Activated CD8-positive, alpha-beta memory T cell treated with anti-CD3 and anti-CD28 coated beads, Interleukin-2, amount 10 ng/mL, durations not matched to agents 7 days and 5 days (primary cell): ENCODE measurements at regions not wholly inside any gene's neighbourhood (a gene's known extent, or its start where the extent isn't known, plus 50 kb on each side); places are given as distances from the start of the nearest gene placed in this dataset.

ENCODE experiments used
- ATAC-seq: fragments of 150-1000 bp; cut with Tn5 transposase; one replicate; pipeline ENCODE4 v1.10.0; 2021; ENCODE audit warnings: moderate library complexity
- CTCF ChIA-PET: fragments of 350-600 bp; sonication (Branson Sonifier 250); formaldehyde crosslinking; loops from one replicate; lab custom pipeline; 2021; ENCODE audit warnings: antibody characterized with exemption; lab: Charles Lee
- DNase-seq: peaks from one replicate; pipeline ENCODE4 v3.0.0-alpha.2; 2020
- H3K27ac Mint-ChIP-seq: one replicate; pipeline ENCODE4 v1.8.0; 2021; ENCODE audit warnings: mild to moderate bottlenecking, mixed read lengths
- H3K27me3 Mint-ChIP-seq: one replicate; pipeline ENCODE4 v1.8.0; 2021; ENCODE audit warnings: mixed read lengths
- H3K36me3 Mint-ChIP-seq: one replicate; pipeline ENCODE4 v1.8.0; 2021; ENCODE audit warnings: mild to moderate bottlenecking, mixed read lengths
- H3K4me1 Mint-ChIP-seq: one replicate; pipeline ENCODE4 v1.8.0; 2021; ENCODE audit warnings: mixed read lengths
- H3K4me3 Mint-ChIP-seq: one replicate; pipeline ENCODE4 v1.8.0; 2021; ENCODE audit warnings: mild to moderate bottlenecking, moderate library complexity, mixed read lengths
- H3K9me3 Mint-ChIP-seq: one replicate; pipeline ENCODE4 v1.8.0; 2022; ENCODE audit warnings: low read depth, mixed read lengths

DNA sequence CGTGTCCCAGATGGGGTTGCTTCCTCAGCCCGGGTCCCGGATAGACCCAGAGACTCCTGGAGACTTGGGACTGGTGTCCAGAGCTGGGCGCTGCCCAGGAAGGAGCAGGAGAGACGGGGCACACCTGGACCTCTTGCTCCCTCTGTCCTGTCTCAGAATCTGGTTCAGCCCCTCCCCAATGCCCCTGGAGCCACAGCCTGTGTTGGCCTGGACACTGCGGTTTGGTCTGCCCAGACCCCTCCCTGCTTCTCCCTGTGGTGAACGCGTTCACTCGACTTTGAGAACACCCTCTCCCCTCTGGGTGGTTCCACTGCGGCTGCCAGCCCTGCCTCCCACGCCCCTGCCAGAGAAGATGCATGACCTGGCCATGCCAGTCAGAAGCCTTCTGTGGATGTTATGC lies 111.1 kb downstream of the HMX1 start:
- CTCF ChIA-PET, result no interaction called here
- Mint-ChIP-seq H3K4me1 (no peaks in the 10 kb centered on the region), H3K27me3 (no peaks in the 10 kb centered on the region), H3K9me3 (no peaks in the 10 kb centered on the region), H3K27ac (no peak overlapping the region), H3K4me3 (no peak overlapping the region), H3K36me3 (no peaks in the 10 kb centered on the region)
- no peak for DNase-seq
- ATAC-seq, result no peak

DNA sequence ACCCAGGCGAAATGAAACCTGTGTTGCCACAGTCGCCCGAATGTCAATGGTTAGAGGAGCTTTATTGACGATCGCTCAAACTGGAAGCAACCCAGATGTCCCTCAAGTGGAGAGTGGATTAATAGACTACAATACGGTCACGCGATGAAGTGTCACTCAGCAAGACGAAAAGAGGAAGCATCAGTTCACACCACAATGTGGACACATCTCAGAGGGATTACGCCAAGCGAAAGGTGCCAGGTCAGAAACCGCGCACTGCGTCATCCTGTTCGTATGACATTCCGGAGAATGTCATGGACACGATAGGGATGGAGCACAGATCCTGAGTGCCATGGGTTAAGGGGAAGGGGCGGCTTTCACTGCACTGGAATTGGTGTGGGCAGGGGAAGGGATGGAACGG lies 111.7 kb downstream of the HMX1 start:
- no peaks in the 10 kb centered on the region for H3K4me1 Mint-ChIP-seq
- no peaks in the 10 kb centered on the region for H3K36me3 Mint-ChIP-seq
- H3K27me3 Mint-ChIP-seq, result no peaks in the 10 kb centered on the region
- no peak for ATAC-seq
- CTCF ChIA-PET, result no interaction called here
- H3K4me3 Mint-ChIP-seq, result no peak overlapping the region
- H3K9me3 Mint-ChIP-seq, result no peaks in the 10 kb centered on the region
- H3K27ac Mint-ChIP-seq, result no peak overlapping the region
- no peak for DNase-seq

DNA sequence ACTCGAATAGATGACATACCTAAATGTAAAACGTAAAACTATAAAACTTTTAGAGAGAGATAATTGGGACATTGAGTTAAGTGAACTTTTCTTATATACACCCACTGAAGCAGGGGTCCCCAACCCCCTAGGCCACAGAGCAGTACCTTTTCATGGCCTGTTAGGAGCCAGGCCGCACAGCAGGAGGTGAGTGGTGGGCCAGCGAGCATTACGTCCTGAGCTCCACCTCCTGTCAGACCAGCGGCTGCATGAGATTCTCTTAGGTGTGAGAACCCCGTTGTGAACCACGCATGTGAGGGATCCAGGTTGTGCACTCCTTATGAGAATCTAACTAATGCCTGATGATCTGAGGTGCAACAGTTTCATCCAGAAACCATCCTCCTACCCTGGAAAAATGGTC lies 114.8 kb downstream of the HMX1 start:
- H3K36me3 Mint-ChIP-seq, result no peaks in the 10 kb centered on the region
- H3K4me1 Mint-ChIP-seq, result no peaks in the 10 kb centered on the region
- no peaks in the 10 kb centered on the region for H3K27me3 Mint-ChIP-seq
- no peaks in the 10 kb centered on the region for H3K9me3 Mint-ChIP-seq
- CTCF ChIA-PET, result no interaction called here
- ATAC-seq (no peak), DNase-seq (no peak)
- no peak overlapping the region for H3K4me3 Mint-ChIP-seq
- no peak overlapping the region for H3K27ac Mint-ChIP-seq

GRCh38 chr4:8754634-8755589 lies 116.7 kb downstream of the HMX1 start:
- Mint-ChIP-seq H3K4me1 (no peaks in the 10 kb centered on the region), H3K36me3 (no peaks in the 10 kb centered on the region), H3K27me3 (no peaks in the 10 kb centered on the region), H3K9me3 (no peaks in the 10 kb centered on the region), H3K4me3 (no peak overlapping the region), H3K27ac (no peak overlapping the region)
- ATAC-seq (no peak), DNase-seq (no peak)
- CTCF ChIA-PET, result no interaction called here

DNA sequence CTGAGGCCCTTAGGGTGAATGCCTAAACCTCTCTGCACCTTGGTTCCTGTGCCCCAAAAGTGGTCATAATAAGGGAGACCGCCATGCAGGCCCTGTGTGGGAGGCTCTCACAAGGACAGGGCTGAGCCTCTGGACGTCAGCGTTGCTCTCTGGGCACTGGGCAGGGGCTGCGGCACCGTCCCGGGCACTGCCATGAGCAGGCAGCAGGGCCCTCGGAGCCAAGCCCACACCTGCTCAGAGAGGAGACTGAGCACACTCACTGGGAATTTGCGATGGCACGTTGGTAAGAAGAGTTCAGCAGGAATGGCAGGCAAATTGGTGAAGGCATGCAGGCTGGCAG lies 123.4 kb downstream of the HMX1 start:
- no peak overlapping the region for H3K4me3 Mint-ChIP-seq
- H3K36me3 Mint-ChIP-seq, result no peaks in the 10 kb centered on the region
- no peak overlapping the region for H3K27ac Mint-ChIP-seq
- CTCF ChIA-PET, result no interaction called here
- DNase-seq (no peak), ATAC-seq (no peak)
- H3K4me1 Mint-ChIP-seq, result no peaks in the 10 kb centered on the region
- no peaks in the 10 kb centered on the region for H3K27me3 Mint-ChIP-seq
- peaks cover 10% of the 10 kb centered on the region for H3K9me3 Mint-ChIP-seq

DNA sequence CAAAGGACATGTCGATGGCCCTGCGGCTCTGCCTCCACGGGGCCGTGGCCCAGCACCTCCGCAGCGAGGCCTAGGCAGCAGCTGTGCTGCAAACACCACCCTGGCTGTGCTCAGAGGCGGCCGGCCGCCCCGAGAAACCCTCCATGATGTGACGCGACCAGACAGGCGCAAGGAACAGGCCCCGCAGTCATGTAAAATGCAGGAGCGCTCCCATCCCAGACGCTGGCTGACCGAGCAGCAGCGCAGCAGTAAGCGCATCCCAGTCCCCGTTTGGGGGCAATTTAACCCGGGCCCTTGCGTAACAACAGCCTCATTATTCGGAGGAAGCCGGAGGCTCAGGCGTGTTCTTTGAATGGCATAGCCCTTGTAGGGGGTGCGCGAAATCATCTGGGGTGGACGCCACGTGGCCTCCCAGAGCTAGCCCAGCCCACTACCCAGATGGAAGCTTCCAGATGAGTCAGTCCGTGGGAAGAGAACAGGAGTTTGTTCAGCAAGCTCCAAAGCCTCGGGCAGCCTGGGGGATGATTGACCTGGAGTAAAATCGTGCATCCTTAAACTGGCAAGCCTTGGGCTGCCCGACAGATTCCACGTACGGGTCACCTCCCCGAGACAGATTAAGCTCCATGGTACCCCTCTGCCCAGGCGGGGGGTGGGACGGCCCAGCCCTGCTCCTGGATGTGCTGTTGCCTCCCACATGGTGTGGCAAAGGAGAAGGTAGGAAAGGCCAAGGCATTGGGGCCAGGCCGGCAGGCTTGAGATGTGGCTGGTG lies 124.0 kb downstream of the HMX1 start:
- Mint-ChIP-seq H3K9me3 (peaks cover 10% of the 10 kb centered on the region), H3K4me3 (no peak overlapping the region), H3K36me3 (no peaks in the 10 kb centered on the region), H3K4me1 (no peaks in the 10 kb centered on the region), H3K27ac (no peak overlapping the region), H3K27me3 (no peaks in the 10 kb centered on the region)
- no peak for ATAC-seq
- DNase-seq, result no peak
- CTCF ChIA-PET, result no interaction called here

DNA sequence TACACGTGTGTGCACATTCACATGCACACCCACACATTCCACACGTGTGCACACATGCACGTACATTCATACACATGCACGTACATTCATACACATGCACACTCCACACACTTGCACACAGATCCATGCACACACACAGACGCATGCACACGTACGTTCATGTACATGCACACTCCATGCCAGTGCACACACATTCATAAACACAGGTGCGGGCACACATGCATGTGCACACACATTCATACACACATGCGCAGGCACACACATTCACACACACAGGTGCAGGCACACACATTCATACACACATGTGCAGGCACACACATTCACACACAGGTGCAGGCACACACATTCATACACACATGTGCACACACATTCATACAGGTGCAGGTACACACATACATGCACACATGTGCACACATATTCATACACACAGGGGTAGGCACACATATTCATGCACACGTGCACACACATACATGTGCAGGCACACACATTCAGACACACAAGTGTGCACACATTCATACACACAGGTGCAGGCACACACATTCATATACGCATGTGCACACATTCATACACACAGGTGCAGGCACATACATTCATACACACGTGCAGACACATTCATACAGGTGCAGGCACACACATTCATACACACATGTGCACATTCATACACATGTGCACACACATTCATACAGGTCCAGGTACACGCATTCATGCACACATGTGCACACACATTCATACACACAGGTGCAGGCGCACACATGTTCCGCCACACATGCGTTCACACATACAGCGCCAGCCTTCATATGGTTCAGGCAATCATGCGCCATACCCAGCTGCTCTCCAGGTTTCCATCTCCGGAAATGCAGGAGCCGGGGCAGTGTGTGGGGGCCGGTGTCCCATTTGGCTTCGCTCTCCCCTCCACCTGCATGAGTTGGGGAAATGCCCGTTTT lies 124.8 kb downstream of the HMX1 start:
- no peak overlapping the region for H3K4me3 Mint-ChIP-seq
- H3K4me1 Mint-ChIP-seq, result no peaks in the 10 kb centered on the region
- DNase-seq (no peak), ATAC-seq (no peak)
- H3K27ac Mint-ChIP-seq, result no peak overlapping the region
- peaks cover 10% of the 10 kb centered on the region for H3K9me3 Mint-ChIP-seq
- no peaks in the 10 kb centered on the region for H3K36me3 Mint-ChIP-seq
- CTCF ChIA-PET, result no interaction called here
- no peaks in the 10 kb centered on the region for H3K27me3 Mint-ChIP-seq

DNA sequence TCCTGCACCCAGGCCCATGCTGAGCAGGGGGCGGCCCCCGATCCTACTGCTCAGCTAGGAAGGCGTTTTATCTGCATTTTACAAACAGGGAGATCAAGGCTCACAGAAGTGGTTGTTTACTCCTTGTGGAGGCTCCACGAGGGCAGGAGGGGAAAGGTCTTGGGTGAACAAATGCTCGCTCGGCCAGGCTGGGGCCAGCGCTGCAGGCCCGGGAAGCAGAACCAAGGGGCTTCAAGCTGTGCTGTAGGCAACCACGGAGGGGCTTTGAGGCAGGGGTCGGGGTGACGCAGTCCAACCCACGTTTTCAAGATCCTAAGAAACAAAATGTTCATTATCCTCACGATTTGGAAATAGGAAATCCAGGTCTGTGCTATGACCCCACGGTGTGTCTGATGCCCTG lies 125.8 kb downstream of the HMX1 start:
- Mint-ChIP-seq H3K27me3 (no peaks in the 10 kb centered on the region), H3K4me1 (no peaks in the 10 kb centered on the region), H3K36me3 (no peaks in the 10 kb centered on the region), H3K27ac (no peak overlapping the region), H3K4me3 (no peak overlapping the region), H3K9me3 (peaks cover 10% of the 10 kb centered on the region)
- DNase-seq, result no peak
- ATAC-seq, result no peak
- CTCF ChIA-PET, result no interaction called here

- H3K27me3 Mint-ChIP-seq, result no peaks in the 10 kb centered on the region
- H3K4me1 Mint-ChIP-seq, result no peaks in the 10 kb centered on the region
- no peak overlapping the region for H3K27ac Mint-ChIP-seq
- no peak for ATAC-seq
- H3K9me3 Mint-ChIP-seq, result peaks cover 10% of the 10 kb centered on the region
- no peak for DNase-seq
- no peak overlapping the region for H3K4me3 Mint-ChIP-seq
- CTCF ChIA-PET, result no interaction called here
- H3K36me3 Mint-ChIP-seq, result no peaks in the 10 kb centered on the region
Measured at GRCh38 chr4:8745005-8745790, 126.4 kb downstream of the HMX1 start.

DNA sequence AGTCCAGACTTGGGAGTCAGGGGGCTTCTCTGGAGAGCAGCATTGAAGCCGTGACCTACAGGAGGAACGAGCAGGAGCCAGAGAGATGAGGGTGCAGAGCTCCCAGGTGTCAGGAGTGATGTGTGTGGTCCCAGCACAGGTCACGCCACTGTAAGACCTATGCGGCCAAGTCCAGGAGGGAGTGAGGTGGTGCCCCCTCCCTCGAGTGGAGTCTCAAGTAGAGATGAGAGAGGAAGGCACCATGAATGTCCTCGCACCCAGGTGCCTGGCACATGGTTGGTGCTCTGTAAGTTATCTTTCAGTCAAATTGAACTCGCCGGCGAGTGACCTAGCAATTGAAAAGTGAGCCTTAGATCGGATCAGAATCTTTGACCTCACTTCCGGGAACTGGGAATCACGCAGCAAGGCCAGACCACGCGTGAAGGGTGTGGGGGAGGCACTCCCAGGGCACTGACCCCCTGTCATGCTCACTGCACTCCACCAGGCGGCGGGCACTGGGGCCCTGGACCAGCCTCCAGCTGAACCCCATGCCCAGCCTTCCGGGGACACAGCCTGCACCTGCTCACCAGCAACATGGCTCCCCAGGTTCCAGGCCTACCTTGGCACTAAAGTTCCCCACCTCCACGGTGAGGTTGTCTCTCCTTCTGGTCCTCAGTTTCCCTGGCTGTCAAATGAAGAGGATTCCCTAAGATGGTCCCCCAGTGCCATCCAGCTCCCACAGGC lies 127.4 kb downstream of the HMX1 start:
- Mint-ChIP-seq H3K4me3 (no peak overlapping the region), H3K36me3 (no peaks in the 10 kb centered on the region), H3K27me3 (no peaks in the 10 kb centered on the region), H3K4me1 (no peaks in the 10 kb centered on the region), H3K9me3 (peaks cover 10% of the 10 kb centered on the region), H3K27ac (no peak overlapping the region)
- no peak for DNase-seq
- no peak for ATAC-seq
- CTCF ChIA-PET, result no interaction called here

DNA sequence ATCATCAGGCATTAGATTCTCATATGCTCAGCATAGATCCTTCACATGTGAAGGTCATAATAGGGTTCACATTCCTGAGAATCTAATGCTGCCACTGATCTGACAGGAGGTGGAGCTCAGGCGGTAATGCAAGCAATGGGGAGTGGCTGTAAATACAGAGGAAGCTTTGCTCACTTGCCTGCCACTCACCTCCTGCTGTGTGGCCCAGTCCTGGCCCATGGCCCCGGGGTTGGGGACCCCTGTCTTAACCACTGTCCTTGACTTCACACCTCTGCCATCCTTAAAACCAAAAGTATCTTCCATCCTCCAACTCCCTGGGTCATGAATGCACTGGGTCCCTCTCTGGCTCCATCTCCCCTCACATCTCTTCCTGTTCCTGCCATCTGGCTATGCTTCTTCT lies 129.1 kb downstream of the HMX1 start:
- Mint-ChIP-seq H3K4me3 (no peak overlapping the region), H3K36me3 (no peaks in the 10 kb centered on the region), H3K27me3 (no peaks in the 10 kb centered on the region), H3K9me3 (peaks cover 10% of the 10 kb centered on the region), H3K4me1 (no peaks in the 10 kb centered on the region), H3K27ac (no peak overlapping the region)
- no peak for ATAC-seq
- no peak for DNase-seq
- CTCF ChIA-PET, result no interaction called here

DNA sequence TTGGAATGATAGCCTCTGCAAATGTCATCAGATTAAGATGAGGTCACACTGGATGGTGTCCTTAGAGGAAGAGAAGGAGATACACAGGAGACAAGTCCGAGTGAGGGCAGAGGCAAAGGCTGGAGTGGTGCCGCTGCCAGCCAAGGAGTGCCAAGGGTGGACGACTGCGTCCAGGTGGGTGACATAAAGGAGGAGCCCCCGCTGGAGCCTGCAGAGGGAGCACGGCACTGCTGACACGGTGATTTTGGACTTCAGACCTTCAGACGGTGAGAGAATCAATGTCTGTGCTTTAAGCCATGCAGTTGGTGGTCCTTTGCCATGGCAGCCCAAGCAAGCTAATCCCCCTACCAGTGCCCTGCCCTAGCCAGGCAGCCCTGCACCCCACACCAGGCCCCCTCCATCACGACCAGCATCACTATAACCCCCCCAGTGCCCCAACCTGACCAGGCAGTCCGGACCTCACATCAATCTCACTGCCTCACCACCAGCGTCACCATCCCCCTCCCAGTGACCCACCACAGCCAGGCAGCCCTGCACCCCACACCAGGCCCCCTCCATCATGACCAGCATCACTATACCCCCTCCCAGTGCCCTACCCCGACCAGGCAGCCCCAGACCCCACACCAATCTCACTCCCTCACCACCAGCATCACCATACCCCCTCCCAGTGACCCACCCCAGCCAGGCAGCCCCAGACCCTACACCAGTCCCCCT lies 130.0 kb downstream of the HMX1 start:
- no peaks in the 10 kb centered on the region for H3K4me1 Mint-ChIP-seq
- no peaks in the 10 kb centered on the region for H3K36me3 Mint-ChIP-seq
- H3K27ac Mint-ChIP-seq, result no peak overlapping the region
- DNase-seq, result no peak
- no peaks in the 10 kb centered on the region for H3K27me3 Mint-ChIP-seq
- no peak for ATAC-seq
- H3K4me3 Mint-ChIP-seq, result no peak overlapping the region
- CTCF ChIA-PET, result no interaction called here
- peaks cover 6% of the 10 kb centered on the region for H3K9me3 Mint-ChIP-seq
